HG03457 (cell line): ENCODE measurements at regions not wholly inside any gene's neighbourhood (a gene's known extent, or its start where the extent isn't known, plus 50 kb on each side); places are given as distances from the start of the nearest gene placed in this dataset.

Experiments
- ATAC-seq: cut with Tn5 transposase; IDR thresholded peaks from one replicate; pipeline ENCODE4 v1.9.1; 2021; ENCODE audit warnings: moderate number of reproducible peaks; ENCODE audit not compliant: unreplicated experiment

DNA sequence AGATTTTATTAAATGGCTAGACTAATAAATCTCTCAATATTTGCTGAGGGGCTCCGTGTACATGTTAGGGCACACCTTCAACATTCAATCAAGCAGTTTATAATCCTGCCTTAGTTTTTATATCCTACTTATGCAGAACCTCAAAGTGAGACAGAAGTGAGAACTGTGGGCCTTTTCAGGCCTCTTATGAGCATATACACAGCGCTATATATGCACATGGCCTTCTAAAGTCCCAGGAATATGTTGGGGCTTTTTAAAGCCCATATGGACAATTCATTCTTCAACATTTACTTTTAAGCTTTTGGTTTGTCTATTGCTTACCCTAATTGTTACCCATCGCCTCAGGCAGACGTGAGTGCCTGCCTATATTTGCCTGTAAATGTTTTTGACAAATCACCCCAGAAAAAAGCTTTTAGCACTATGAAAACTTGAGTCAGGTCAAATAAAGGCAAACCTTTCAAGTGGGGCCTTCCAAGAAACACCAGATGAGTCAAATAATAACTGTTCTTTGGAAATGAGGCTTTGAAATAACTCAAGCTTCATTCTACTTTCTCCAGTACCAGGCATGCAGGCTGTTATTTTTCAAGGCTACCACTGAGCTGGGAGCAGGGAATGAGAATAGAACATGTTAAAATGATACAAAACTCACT, 58.2 kb downstream of the ESM1 start:
- no peak for ATAC-seq

DNA sequence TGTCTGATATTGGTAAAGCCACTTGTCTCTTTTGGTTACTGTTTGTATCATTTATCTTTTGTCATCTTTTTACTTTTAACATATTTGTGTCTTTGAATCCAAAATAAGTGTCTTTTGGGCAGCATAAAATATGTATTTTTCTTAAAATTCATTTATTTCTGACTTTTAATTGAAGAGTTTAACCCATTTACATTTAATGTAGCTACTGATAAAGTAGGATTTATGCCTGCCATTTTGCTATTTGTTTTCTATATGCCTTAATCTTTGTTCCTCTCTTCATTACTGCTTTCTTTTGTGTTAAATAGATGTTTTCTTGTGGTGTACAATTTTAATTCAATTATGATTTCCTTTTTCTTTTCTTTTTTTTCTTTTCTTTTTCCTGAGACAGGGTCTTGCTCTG, 60.9 kb downstream of the ESM1 start:
- no peak for ATAC-seq

DNA sequence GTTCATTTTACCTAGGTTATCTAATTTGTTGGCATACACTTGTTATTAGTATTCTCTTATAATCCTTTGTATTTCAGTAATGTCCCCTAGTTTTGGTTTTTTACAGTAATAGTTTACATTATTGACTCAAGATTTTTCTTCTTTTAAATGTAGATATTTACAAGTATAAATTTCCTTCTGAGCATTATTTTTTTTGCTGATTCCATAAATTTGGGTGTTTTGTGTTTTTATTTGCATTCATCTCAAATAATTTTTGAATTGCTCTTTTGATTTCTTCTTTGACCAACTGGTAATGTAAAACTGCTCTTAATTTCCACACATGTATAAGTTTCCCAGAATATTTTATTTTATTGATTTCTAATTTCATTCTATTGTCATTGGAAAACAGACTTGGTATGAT, 68.1 kb downstream of the ESM1 start:
- ATAC-seq, result no peak

DNA sequence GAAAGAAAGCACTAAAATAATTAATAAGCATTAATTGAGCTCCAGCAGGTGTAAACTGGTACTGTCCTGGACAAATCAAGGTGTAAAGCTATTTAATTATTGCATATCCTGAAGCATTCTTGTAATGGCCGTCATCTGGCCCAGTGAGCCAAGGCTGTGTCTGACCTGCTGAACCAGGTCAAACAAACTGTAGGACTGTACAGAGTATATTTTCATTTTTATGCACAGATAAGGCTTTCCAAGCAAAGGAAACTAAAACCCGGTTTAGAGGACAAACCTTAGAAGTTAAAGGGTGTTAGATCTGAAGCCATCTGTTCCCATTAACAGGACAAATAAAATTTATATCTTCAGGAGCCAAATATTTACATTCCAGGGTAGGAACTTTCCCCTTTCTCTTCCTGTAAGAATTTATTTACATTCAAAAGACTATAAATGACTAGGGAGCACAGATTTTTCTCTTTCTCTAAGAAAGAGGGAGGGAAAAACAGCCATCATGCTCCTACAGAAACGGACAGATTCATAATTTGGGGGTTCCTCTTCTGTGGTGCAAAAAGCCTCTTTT, 69.8 kb downstream of the ESM1 start:
- ATAC-seq, result no peak

DNA sequence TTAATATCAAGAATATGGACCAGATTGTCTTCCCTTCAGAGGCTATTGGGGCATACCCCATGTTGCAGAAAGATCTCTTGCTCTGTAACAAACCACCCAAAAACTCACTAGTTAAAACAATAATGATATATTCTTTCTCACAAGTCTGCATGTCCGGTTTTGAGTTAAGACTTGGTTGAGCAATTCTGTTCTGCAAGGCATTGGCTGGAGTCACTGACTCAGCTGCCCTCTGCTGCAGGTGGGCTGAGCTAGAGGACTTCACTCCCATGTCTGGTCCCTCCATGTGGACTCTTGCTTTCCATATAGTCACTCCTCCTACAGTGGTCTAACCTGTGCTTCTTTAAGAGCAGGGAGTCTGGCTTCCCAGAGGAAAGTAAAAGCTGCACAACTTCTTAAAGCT, 73.4 kb downstream of the ESM1 start:
- ATAC-seq, result no peak

DNA sequence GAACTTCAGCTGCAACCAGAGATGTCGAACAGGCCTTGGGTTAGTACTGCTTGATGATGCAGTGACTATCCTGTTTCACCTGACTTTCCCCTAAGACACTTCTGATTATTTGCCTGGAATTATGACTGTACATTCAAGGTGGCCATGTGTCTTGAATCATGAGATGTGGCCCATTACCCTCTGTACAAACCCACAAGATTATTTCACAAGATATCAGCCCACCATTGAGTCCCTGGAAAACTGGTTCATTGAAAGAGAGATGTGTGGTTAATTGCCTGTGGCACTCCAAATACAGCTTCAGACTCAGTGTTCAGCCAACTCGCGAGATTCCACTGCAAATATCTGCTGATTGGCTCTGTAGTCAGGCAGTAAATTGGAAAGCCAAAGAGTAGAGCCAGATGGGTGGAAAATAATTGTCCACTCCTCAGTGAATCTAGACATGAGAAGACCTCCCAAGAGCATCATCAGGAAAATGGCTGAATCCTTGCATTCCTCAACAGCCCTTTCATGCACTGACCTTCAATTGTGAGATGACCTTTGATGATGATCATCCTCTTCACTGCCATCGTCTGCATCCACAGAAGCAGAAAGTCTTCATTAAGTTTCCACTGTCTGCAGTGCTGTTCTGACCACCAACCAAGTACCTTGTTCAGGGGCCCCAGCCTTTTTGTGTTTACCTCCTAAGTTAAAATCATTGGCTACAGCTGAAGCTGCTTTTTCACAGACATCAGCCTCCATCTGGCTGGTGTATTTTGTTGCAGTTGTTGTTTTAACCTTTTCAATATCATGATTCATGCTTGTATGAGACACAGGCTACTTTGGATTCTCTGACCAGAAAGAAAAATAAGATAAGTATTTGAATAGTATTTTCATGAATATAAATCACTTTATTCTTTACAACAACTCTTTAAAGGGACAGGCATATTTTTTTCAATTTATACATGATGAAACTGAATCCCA, 75.2 kb downstream of the ESM1 start:
- no peak for ATAC-seq

DNA sequence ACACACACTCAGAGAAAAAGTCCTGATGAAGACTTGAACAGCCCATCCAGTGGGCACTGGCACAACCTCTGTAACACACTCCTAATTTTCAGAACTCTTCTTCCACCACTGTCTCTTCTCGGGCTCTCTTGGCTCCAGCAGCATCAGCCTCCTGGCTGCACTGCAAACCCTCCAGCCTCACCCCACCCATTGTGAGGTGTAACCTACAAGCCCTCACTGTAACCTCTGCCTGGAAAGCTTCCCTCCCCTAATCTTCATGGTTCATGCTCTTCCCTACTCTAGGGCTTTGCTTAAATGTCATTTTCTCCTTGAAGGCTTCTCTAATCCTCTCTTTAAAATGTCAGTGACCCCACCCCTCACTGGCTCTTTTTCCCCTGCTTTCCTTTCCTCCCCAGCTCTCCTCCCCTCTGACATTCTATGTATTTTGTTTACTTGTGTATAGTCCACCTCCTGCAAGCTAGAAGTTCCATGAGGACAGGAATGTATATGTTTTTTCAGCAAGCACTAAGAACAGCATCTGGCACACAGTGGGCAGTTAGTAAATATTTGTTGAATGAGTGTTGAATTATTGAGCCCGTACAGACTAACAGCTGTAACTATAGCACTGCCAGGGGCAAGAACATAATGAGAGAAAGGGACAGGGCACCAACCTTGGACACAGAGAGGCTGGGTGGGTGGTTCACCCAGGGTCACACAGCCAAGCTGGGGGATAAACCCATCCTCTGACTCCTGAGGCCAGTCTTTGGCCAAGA, 76.4 kb downstream of the ESM1 start:
- no peak for ATAC-seq

DNA sequence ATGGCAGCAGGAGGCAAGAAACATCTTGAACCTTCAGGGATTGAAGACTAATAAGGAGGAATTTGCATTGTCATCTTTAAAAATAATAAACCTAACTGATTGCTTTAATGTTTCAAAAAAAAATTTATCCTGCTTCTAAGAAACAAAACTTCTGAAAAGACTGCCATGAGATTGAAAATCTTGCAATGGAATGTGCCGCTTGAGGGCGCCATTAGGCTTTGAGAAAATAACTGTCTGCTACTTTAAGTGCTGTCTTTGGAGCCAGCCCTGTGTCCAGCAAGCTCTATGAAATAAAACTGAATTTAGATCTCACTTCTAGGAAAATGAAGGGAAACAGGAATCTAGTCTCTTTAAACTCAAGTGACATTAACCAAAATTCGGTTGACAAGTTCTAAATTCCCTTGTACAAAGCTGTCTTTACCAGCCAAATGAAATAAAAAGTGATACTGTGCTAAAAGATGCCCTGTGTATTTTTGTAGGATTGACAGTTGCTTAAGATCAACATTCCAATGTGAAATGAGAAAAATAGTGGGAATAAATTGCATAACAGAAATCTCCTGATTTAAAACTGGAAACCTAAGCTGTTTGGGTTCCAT, 79.4 kb downstream of the ESM1 start:
- ATAC-seq, result no peak

DNA sequence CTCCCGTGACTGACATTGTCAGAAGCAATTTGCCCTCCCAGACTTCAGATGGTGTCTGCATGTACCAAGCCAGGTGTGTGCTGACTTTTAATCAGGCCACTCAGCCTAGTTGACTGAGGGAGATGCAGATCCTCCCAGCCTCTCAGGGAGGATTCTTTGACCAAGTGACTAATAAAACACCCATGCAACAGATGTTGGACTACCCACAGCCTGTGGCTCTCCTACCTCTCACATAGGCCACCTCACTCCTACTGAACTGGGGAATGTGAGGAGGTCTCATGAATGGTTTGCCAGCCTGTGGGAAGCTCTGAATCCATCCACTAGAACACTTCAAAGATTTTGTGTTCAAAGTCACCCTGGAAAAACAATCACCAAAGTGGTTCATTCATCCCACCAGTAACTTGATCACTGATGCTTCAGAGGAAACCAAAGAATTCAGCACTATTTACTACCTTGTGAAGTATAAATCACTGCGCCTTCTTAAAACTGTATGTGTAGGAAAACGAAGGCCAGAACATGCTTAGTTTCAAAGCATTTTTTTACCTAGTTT, 80.1 kb downstream of the ESM1 start:
- no peak for ATAC-seq

DNA sequence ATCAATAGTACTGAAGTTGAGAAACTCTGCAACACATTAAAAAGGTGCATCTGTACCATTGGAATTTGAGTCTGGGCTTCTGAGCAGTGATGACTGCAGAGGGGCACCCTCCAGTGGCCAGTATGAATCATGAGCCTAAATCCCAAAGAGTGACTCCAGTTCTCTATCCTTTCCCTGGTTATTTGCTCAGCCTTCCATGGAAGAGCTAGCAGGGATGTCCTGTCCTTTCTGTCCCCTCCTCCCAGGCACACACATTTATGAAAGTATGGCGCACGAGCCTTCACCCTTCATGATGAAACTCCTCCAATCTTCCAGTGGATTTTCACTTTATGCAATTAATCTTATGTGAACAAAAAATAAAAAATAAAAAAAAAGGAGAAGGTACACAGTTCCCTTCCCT, 81.0 kb downstream of the ESM1 start:
- no peak for ATAC-seq

DNA sequence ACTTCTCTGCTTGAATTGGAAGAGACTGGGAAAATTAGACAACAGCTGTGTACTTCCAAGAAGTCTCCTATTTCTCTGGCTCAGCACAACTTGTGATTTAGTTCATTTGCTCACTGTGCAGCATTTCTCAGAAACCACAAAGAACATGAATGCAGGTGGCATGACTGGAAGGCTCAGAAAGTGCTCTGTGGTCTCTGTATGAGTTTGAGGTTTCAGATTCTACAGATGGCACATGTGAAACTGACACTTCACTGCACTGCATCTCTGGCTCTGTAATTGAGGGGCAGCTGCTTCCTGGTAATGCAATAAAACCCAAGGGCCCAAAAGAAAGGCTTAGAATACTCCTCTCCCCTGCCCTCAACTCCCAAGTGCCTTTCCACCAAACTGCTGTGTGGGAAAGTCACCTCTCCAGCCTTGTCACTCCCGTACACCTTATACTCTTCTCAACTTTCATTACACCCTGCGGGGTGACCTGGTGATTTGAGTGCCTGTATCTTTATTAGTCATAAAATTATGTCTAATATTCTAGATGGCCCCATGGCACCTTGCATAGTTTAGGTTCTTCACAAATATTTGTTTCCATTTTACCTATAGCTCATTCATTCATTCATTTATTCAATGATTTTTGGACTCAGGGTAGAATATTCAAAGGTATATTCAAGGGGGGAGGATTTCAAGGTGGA, 82.5 kb downstream of the ESM1 start:
- ATAC-seq, result peak; percentile 99

DNA sequence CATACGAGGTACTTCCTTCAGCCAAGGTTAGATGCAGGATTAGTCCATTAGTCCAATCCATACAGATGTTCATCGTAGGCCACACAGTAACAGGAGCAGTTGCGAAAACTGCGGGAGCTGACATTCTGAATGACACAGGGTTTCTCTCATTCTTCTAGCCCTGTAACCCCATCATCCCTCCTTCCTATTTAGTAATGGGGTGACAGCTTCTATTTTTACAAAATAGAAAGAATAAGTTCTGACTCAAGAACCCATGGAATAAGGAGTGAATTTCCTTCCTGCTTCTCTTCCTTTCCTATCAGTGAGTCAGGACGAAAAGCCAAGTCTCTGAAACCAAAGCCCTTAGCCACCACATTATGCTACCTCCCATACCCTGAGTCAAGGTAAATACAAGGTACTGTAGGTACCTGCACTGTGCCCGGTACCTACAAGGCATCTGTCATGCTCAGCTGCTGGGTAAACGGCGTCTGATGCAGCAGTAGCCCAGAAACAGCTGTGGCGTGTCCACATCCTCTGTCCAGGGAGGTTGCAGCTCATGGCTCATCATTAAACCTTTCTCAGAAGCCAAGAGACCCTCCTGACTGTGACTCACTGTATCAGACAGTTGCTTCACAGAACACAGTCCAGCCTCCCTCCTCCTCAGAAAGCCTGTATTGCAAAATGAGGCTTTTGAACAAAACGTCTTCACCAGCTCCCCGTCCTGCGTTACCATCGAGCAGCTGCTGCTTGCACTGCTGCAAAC, 84.2 kb downstream of the ESM1 start:
- ATAC-seq, result no peak

DNA sequence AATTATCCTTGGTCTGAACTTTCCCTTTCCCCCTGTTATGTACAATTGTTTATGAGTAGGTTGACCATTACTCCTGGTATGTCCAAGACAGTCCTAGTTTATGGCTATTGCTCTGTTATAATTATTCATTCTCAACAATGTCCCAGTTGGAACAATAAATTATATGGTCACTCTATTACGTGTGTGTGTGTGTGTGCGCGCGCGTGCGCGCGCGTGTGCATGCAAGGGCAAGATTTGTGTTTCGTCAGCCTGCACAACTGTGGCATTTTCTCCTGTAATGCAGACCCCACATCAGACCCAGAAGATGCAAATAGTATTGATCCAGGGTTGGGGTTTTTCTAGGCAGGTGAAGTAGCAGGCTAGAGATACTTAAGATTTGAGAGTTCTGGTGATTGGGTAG, 88.4 kb downstream of the ESM1 start:
- no peak for ATAC-seq

DNA sequence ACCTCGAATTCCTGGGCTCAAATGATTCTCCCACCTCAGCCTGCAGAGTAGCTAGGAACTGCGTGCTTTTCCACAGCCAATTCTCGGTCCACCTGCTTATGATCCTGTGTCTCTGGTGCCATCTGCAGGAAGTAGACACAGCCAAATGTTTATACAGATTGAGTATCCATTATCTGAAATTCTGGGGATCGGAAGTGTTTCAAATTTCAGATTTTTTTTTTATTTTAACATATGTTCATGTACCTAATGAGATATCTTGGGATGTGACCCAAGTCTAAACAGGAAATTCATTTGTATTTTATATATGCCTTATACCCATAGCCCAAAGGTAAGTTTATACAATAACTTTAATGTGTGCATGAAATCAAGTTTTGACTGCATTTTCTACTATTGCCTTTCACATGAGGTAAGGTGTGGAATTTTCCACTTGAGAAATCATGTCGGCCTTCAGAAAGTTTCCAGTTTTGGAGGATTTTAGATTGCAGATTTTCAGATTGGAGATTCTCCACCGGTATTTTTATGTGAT, 89.5 kb downstream of the ESM1 start:
- no peak for ATAC-seq

DNA sequence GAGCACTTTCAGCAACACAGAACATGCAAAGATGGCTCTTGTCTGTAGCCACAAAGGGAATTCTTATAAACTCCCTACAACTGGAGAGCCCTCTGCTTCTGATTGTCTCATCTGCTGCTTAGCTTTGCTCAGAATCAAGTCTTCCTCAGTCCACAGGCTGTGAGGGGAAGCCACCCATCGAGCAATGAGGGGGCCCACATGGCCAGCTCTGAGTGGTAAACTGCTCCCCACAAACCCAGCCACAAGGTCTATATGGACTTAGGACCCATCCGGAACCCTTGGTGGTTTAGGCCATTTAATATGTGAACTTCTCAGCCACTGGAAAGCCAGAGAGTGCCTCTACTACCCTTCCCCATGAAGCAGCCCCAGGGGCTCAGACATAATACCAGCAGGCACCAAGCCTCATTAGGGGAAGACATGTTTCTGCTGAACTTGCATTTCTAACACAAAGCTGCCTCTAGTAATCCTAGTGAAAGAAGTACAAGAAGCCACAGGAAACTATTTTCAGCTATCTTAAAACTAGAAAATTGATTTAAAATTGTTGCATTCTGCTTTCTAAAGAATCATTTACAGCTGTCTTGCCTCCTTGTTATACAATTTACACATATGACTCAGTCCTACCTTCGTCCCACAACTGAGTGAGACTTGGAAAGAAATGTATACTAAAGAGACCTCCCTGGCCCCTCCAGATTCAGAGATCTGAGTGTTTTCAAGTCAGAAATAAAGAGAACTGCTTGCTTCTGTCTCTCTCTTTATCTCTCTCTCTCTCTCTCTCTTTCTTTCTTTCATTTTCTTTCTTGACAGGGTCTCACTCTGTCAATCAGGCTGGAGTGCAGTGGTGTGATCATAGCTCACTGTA, 90.2 kb downstream of the ESM1 start:
- ATAC-seq, result no peak

DNA sequence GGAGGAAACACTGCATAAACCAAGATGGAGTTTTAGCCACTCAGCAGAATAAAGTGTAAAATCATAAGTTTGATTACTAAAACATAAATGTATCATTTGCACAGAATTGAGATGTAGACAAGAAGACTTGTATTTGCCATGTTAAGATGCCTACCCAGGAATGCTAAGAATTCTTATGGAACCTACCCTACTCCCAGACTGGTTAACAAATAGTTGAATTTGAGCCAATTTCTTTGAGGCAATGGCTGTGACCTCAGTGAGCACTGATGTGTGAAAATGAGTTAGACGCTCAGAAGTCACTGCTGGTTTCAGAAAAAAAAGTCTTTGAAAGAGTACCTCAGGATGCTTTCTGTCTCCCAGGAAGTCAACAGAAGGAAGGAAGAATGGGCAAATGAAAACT, 95.6 kb downstream of the ESM1 start:
- ATAC-seq, result no peak

DNA sequence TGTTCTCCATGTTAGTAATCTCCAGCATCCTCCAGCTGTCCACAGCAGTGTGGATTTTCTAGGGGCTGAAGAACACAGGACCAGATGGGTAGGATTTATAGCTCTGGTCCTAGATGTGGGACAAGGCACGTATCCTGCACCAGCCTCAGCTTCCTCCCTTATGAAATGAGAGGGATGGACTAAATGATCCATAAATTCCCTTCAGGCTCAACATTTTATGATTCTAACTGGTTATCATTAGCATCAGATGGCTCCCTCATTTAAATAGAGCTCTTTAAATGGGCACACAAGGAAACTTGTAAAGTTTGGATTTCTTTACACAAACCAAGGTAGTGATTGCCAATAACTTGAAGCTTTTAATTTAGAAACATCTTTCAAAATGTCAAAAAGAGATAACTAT, 97.7 kb downstream of the ESM1 start:
- ATAC-seq, result no peak

DNA sequence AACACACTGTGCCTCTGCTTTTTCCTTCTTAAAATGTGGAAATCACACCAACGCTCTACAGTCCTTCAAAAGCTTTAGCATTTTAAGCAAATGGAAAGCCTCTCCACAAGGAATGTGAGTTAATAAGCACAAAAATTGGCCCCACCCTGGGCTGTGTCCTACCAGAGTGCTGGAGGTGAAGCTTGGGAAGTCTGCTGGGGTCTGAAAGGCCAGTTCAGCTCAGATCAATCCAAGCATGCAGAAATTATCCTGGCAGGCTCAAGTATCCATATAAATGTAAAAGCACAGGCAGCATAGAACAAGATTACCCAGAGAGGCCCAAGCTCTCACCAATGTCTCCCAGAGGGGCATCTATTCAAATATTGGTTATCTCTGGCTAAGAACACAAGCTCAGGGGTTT, 98.5 kb downstream of the ESM1 start:
- no peak for ATAC-seq
